Fibroblast of lung (primary cell): ENCODE measurements at regions not wholly inside any gene's neighbourhood (a gene's known extent, or its start where the extent isn't known, plus 50 kb on each side); places are given as distances from the start of the nearest gene placed in this dataset.

Experiments
- EZH2 ChIP-seq: IDR thresholded peaks from 2 replicates; pipeline ENCODE4 v1.5.1; 2012; ENCODE audit warnings: low read length, control low read depth, mild to moderate bottlenecking; ENCODE audit errors: missing control alignments
- TF ChIP-seq, protein P1 (sequence below), 2 donors: IDR thresholded peaks in 1 of 2; conservative IDR thresholded peaks in 1 of 2; 1 replicate in 1 of 2; 2 replicates in 1 of 2; pipeline ENCODE4 v1.5.1; 2011 to 2012; ENCODE audit warnings: low read length in 2 of 2, control low read depth in 1 of 2, inconsistent platforms in 1 of 2, low read depth in 1 of 2, mild to moderate bottlenecking in 1 of 2

DNA sequence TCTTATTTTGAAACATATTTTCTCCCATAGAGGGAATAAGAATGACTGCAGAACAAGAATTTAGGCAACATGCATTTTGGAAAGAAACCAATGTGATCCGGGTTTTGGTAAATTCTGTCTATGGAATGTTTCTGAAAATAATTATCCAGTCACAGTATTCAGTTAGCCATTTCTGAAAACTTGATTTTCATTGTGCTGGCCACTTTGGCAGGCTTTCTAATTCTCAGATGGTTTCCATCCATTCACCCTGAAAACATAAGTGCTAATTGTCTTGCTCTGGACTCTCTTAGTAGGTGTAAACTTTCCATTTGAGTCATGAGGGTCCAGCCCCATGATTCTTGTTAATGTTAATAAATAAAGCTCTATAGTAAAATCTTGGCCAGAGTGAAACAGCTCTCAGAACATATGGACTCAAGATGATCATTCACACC lies 176.5 kb downstream of the RBM43 start:
- TF ChIP-seq, protein P1, sequence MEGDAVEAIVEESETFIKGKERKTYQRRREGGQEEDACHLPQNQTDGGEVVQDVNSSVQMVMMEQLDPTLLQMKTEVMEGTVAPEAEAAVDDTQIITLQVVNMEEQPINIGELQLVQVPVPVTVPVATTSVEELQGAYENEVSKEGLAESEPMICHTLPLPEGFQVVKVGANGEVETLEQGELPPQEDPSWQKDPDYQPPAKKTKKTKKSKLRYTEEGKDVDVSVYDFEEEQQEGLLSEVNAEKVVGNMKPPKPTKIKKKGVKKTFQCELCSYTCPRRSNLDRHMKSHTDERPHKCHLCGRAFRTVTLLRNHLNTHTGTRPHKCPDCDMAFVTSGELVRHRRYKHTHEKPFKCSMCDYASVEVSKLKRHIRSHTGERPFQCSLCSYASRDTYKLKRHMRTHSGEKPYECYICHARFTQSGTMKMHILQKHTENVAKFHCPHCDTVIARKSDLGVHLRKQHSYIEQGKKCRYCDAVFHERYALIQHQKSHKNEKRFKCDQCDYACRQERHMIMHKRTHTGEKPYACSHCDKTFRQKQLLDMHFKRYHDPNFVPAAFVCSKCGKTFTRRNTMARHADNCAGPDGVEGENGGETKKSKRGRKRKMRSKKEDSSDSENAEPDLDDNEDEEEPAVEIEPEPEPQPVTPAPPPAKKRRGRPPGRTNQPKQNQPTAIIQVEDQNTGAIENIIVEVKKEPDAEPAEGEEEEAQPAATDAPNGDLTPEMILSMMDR (conservative IDR thresholded peaks at IDR 0.05 in 1 of 2, IDR thresholded peaks at IDR 0.05 in 1 of 2; ENCODE audit: low read depth in 1 of 2, low read length in 2 of 2), result no peak
- no peak for TF ChIP-seq EZH2
